ENCODE measurements at regions not wholly inside any gene's neighbourhood (a gene's known extent, or its start where the extent isn't known, plus 50 kb on each side); places are given as distances from the start of the nearest gene placed in this dataset.
"Not testable (repeated sequence)": the region's sequence is repeated elsewhere in the genome, so short reads cannot be mapped to it uniquely, and the experiment has no call there.

- Histone ChIP-seq H3K4me3 (no peak overlapping the region), H3K36me3 (no peaks in the 10 kb centered on the region), H3K4me1 (no peaks in the 10 kb centered on the region), H3K27me3 (no peaks in the 10 kb centered on the region), H3K9me3 (no peaks in the 10 kb centered on the region), H3K27ac (no peak overlapping the region)
- no peak for DNase-seq
- TF ChIP-seq CTCF (IDR thresholded peaks at IDR 0.05) = no peak
- intact Hi-C loops (cut with DNase I) = no loop called here
- ATAC-seq = no peak
Measured at GRCh38 chr18:30446605-30447004, 595.9 kb downstream of the DSC3 start.

- Histone ChIP-seq H3K4me1 (no peaks in the 10 kb centered on the region), H3K36me3 (no peaks in the 10 kb centered on the region), H3K9me3 (no peaks in the 10 kb centered on the region), H3K27ac (no peak overlapping the region), H3K27me3 (no peaks in the 10 kb centered on the region), H3K4me3 (no peak overlapping the region)
- no peak for TF ChIP-seq CTCF (IDR thresholded peaks at IDR 0.05)
- DNase-seq (no peak), ATAC-seq (no peak)
- intact Hi-C loops (cut with DNase I) = no loop called here
Measured at GRCh38 chr18:30444544-30444943, 598.0 kb downstream of the DSC3 start.

GRCh38 chr18:30440351-30440750 lies 602.2 kb downstream of the DSC3 start:
- DNase-seq (no peak), ATAC-seq (no peak)
- H3K9me3 ChIP-seq = no peaks in the 10 kb centered on the region
- H3K27me3 ChIP-seq = no peaks in the 10 kb centered on the region
- intact Hi-C loops (cut with DNase I) = no loop called here
- no peak for TF ChIP-seq CTCF (IDR thresholded peaks at IDR 0.05)
- no peak overlapping the region for H3K27ac ChIP-seq
- no peaks in the 10 kb centered on the region for H3K36me3 ChIP-seq
- H3K4me1 ChIP-seq = no peaks in the 10 kb centered on the region
- H3K4me3 ChIP-seq = no peak overlapping the region

GRCh38 chr18:30439174-30439573 lies 603.4 kb downstream of the DSC3 start:
- H3K36me3 ChIP-seq = no peaks in the 10 kb centered on the region
- H3K9me3 ChIP-seq = no peaks in the 10 kb centered on the region
- DNase-seq = no peak
- H3K27ac ChIP-seq = no peak overlapping the region
- no peak for TF ChIP-seq CTCF (IDR thresholded peaks at IDR 0.05)
- intact Hi-C loops (cut with DNase I) = no loop called here
- no peak for ATAC-seq
- no peak overlapping the region for H3K4me3 ChIP-seq
- no peaks in the 10 kb centered on the region for H3K4me1 ChIP-seq
- no peaks in the 10 kb centered on the region for H3K27me3 ChIP-seq

GRCh38 chr18:30432349-30432748 lies 610.2 kb downstream of the DSC3 start:
- no peak overlapping the region for H3K27ac ChIP-seq
- intact Hi-C loops (cut with DNase I) = no loop called here
- H3K36me3 ChIP-seq = no peaks in the 10 kb centered on the region
- DNase-seq (no peak), ATAC-seq (no peak)
- TF ChIP-seq CTCF (IDR thresholded peaks at IDR 0.05) = no peak
- no peaks in the 10 kb centered on the region for H3K4me1 ChIP-seq
- no peaks in the 10 kb centered on the region for H3K27me3 ChIP-seq
- no peaks in the 10 kb centered on the region for H3K9me3 ChIP-seq
- H3K4me3 ChIP-seq = no peak overlapping the region

GRCh38 chr18:30419399-30419798 lies 623.1 kb downstream of the DSC3 start:
- intact Hi-C loops (cut with DNase I); H3K4me3 ChIP-seq; DNase-seq; H3K4me1 ChIP-seq; H3K27me3 ChIP-seq; H3K9me3 ChIP-seq; H3K36me3 ChIP-seq; H3K27ac ChIP-seq; ATAC-seq: not testable (repeated sequence)

Measured in upper lobe of right lung (tissue), 1 donor.